ENCODE measurements at regions not wholly inside any gene's neighbourhood (a gene's known extent, or its start where the extent isn't known, plus 50 kb on each side); places are given as distances from the start of the nearest gene placed in this dataset.

DNA sequence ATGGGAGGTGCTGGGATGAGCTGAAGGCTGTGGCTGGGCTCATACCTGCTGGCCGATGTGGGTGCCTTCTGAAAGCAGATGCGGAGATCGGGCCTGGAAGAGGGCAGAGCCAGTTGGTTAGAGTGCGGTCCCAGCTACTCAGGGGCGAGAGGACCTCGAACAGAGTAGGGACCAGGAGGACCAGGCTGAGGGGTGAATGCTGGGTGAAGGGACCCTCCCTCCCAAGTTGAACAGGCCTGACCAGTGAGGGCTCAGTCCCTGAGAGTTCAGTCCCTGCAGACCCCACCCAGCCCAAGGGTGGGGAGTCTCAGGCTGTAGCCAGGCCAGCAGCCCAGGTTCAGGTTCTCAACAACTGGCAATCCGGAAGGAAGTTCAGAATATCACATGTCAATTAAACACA is 232.8 kb upstream of the HS6ST1 start:
- Histone ChIP-seq H3K4me3 (no peak overlapping the region), H3K27ac (no peak overlapping the region), H3K4me1 (no peaks in the 10 kb centered on the region), H3K27me3 (no peaks in the 10 kb centered on the region), H3K36me3 (no peaks in the 10 kb centered on the region), H3K9me3 (no peaks in the 10 kb centered on the region)
- ATAC-seq: no peak
- intact Hi-C loops (cut with DNase I; ENCODE audit: low total_unique reads) (no loop called here), in situ Hi-C loops (cut with MboI; ENCODE audit: low sequenced_read_pairs in 4 of 4) (no loop called here)
- TF ChIP-seq POLR2A (IDR thresholded peaks at IDR 0.05): no peak
- TF ChIP-seq, protein P1, sequence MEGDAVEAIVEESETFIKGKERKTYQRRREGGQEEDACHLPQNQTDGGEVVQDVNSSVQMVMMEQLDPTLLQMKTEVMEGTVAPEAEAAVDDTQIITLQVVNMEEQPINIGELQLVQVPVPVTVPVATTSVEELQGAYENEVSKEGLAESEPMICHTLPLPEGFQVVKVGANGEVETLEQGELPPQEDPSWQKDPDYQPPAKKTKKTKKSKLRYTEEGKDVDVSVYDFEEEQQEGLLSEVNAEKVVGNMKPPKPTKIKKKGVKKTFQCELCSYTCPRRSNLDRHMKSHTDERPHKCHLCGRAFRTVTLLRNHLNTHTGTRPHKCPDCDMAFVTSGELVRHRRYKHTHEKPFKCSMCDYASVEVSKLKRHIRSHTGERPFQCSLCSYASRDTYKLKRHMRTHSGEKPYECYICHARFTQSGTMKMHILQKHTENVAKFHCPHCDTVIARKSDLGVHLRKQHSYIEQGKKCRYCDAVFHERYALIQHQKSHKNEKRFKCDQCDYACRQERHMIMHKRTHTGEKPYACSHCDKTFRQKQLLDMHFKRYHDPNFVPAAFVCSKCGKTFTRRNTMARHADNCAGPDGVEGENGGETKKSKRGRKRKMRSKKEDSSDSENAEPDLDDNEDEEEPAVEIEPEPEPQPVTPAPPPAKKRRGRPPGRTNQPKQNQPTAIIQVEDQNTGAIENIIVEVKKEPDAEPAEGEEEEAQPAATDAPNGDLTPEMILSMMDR (IDR thresholded peaks at IDR 0.05 in 4 of 5, conservative IDR thresholded peaks at IDR 0.05 in 1 of 5): no peak
- no peak for DNase-seq

DNA sequence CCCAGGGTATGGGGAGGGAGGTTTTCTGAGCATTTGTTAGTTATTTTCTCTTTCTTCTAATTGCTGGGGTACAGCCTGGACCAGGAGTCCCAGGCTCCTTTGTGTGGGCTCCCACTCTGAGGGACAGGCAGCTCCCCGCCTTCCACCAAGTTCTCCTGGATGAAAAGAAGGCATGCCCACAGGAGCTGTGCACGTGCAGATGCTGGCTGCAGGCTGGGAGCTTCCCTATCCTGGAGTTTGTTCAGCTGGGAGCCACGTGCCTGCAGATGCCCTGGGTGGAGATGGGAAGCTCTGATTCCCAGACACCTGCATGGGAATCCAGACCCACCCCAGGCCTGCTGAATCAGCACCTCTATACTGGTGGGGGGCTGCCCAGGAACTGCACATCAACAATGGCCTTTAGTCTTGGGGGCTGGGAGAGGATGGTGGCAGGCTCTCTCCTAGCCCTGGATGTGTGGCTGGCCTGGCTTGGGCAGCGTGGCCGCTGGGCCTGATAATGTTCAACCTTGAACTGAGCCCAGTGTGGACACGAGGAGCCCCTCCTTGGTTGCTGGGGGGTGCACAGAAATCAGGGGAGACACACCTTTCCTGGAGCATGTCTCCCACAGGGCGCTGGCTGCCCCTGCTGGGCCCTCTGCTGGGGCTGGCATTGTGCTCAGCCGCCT is 233.6 kb upstream of the HS6ST1 start:
- Histone ChIP-seq H3K9me3 (no peaks in the 10 kb centered on the region), H3K4me1 (no peaks in the 10 kb centered on the region), H3K4me3 (no peak overlapping the region), H3K36me3 (no peaks in the 10 kb centered on the region), H3K27ac (no peak overlapping the region), H3K27me3 (no peaks in the 10 kb centered on the region)
- DNase-seq (no peak), ATAC-seq (no peak)
- TF ChIP-seq, protein P1 (IDR thresholded peaks at IDR 0.05 in 4 of 5, conservative IDR thresholded peaks at IDR 0.05 in 1 of 5): no peak
- no peak for TF ChIP-seq POLR2A (IDR thresholded peaks at IDR 0.05)
- in situ Hi-C loops (cut with MboI; ENCODE audit: low sequenced_read_pairs in 4 of 4): no loop called here
- intact Hi-C loops (cut with DNase I; ENCODE audit: low total_unique reads): no loop called here

DNA sequence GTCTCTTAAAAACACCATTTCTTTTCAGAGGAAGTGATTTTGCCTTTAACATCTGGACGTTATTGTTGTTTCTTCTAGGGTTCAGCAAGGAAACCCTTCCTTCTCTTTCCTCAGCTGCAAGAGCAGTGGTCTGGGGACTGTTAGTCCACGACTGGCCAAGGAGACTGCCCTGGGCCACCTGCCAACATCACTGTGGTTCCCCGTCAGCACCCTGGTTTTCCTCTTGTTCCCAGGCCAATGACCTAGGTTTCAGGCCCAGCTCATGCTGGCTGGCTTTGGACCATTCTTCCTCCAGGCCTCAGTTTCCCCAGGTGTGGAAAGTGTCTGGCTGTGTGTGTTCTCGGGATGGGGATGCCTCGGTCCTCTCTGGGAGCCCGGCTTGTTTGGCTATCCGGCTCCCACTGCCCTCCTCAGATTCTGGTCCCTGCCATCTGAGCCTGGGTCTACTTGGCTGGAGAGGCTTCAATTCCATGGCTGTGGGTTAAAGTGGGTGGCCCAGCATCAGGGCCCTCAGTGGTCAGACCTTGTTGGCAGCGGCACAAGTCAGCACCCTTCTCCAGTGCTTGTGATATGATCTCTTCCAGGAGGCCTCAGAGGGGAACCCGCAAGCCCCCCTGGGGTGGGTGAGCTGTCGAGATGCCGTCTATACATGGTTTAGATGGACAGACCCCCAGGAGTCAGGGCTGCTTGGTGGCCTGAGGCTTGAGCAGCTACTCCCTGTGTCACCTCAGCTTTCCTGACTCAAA is 234.3 kb upstream of the HS6ST1 start:
- no peak for ATAC-seq
- in situ Hi-C loops (cut with MboI; ENCODE audit: low sequenced_read_pairs in 4 of 4): no loop called here

DNA sequence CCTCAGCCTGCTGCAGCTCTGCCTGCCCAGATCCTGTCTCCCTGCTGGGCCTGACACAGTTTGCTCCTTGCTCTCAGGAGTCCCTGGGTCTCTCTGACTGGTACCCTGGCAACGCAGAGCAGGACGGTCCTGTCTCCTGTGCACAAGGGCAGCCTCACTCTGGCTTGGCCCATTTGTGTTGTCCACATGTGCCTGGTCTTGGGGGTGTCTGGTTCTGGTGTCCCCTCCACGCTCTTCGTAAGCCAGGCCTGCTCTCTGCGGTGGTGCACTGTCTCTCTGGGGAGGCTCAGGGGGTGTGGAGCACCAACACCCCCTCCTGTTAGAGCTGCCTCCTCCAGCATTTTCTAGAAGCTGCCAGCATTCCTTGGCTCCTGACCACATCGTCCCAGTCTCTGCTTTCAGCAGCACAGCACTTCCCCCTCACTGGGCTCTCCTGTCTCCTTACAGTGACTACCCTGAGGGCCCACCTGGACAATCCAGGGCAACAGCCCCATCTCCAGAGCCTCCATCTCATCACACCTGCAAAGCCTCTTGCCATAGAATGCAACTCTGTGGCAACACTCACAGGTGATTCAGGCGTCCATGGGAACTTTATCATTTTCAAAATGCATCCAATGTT is 235.6 kb upstream of the HS6ST1 start:
- TF ChIP-seq, protein P1 (IDR thresholded peaks at IDR 0.05 in 4 of 5, conservative IDR thresholded peaks at IDR 0.05 in 1 of 5): no peak
- TF ChIP-seq POLR2A (IDR thresholded peaks at IDR 0.05): no peak
- Histone ChIP-seq H3K9me3 (no peaks in the 10 kb centered on the region), H3K36me3 (no peaks in the 10 kb centered on the region), H3K4me3 (no peak overlapping the region), H3K4me1 (no peaks in the 10 kb centered on the region), H3K27me3 (no peaks in the 10 kb centered on the region), H3K27ac (no peak overlapping the region)
- no peak for DNase-seq
- intact Hi-C loops (cut with DNase I; ENCODE audit: low total_unique reads): no loop called here
- no peak for ATAC-seq
- in situ Hi-C loops (cut with MboI; ENCODE audit: low sequenced_read_pairs in 4 of 4): no loop called here

More for the DNA sequence above, 234.3 kb upstream of the HS6ST1 start:
- intact Hi-C loops (cut with DNase I; ENCODE audit: low total_unique reads): no loop called here
- H3K27ac ChIP-seq: no peak overlapping the region
- no peak for DNase-seq
- no peak overlapping the region for H3K4me3 ChIP-seq
- TF ChIP-seq POLR2A (IDR thresholded peaks at IDR 0.05): no peak
- TF ChIP-seq, protein P1 (IDR thresholded peaks at IDR 0.05 in 4 of 5, conservative IDR thresholded peaks at IDR 0.05 in 1 of 5): no peak
- H3K9me3 ChIP-seq: no peaks in the 10 kb centered on the region
- no peaks in the 10 kb centered on the region for H3K36me3 ChIP-seq
- no peaks in the 10 kb centered on the region for H3K4me1 ChIP-seq
- H3K27me3 ChIP-seq: no peaks in the 10 kb centered on the region
